ENCODE measurements at regions not wholly inside any gene's neighbourhood (a gene's known extent, or its start where the extent isn't known, plus 50 kb on each side); places are given as distances from the start of the nearest gene placed in this dataset.

GRCh38 chr11:33646629-33647028 is 54.0 kb downstream of the C11orf91 start:
- DNase-seq (ENCODE audit: low read depth): no peak

GRCh38 chr11:33646168-33646567 is 54.5 kb downstream of the C11orf91 start:
- DNase-seq (ENCODE audit: low read depth): no peak

- DNase-seq (ENCODE audit: low read depth): no peak
Observed at GRCh38 chr11:33645686-33646085, 54.9 kb downstream of the C11orf91 start.

GRCh38 chr11:33643167-33643824 is 57.3 kb downstream of the C11orf91 start:
- no peak for DNase-seq (ENCODE audit: low read depth)

GRCh38 chr11:33642461-33643166 is 58.0 kb downstream of the C11orf91 start:
- DNase-seq (ENCODE audit: low read depth): no peak

- no peak for DNase-seq (ENCODE audit: low read depth)
Observed at GRCh38 chr11:33640730-33641371, 59.8 kb downstream of the C11orf91 start.

- DNase-seq (ENCODE audit: low read depth): no peak
Observed at GRCh38 chr11:33638608-33639007, 62.0 kb downstream of the C11orf91 start.

- peak; percentile 54 for DNase-seq (ENCODE audit: low read depth)
Observed at GRCh38 chr11:33636104-33636503, 64.5 kb downstream of the C11orf91 start.

- DNase-seq (ENCODE audit: low read depth): peak; percentile 15
Observed at GRCh38 chr11:33635161-33635560, 65.5 kb downstream of the C11orf91 start.

GRCh38 chr11:33634291-33634834 is 66.3 kb downstream of the C11orf91 start:
- DNase-seq (ENCODE audit: low read depth): peak; percentile 95

GRCh38 chr11:33633251-33634003 is 67.2 kb downstream of the C11orf91 start:
- peak; percentile 95 for DNase-seq (ENCODE audit: low read depth)

GRCh38 chr11:33631749-33632091 is 68.9 kb downstream of the C11orf91 start:
- no peak for DNase-seq (ENCODE audit: low read depth)

GRCh38 chr11:33630936-33631748 is 69.5 kb downstream of the C11orf91 start:
- DNase-seq (ENCODE audit: low read depth): peak; percentile 48

- DNase-seq (ENCODE audit: low read depth): no peak
Observed at GRCh38 chr11:33624083-33624482, 76.5 kb downstream of the C11orf91 start.

- DNase-seq (ENCODE audit: low read depth): no peak
Observed at GRCh38 chr11:33622806-33623205, 77.8 kb downstream of the C11orf91 start.

GRCh38 chr11:33622186-33622585 is 78.4 kb downstream of the C11orf91 start:
- peak; percentile 23 for DNase-seq (ENCODE audit: low read depth)

- DNase-seq (ENCODE audit: low read depth): peak; percentile 71
Observed at GRCh38 chr11:33620423-33621171, 80.0 kb downstream of the C11orf91 start.

GRCh38 chr11:33618956-33619355 is 81.7 kb downstream of the C11orf91 start:
- DNase-seq (ENCODE audit: low read depth): no peak

- no peak for DNase-seq (ENCODE audit: low read depth)
Observed at GRCh38 chr11:33618351-33618710, 82.3 kb downstream of the C11orf91 start.

GRCh38 chr11:33617672-33618350 is 82.8 kb downstream of the C11orf91 start:
- DNase-seq (ENCODE audit: low read depth): no peak
